ES-I3 (cell line): ENCODE measurements at regions not wholly inside any gene's neighbourhood (a gene's known extent, or its start where the extent isn't known, plus 50 kb on each side); places are given as distances from the start of the nearest gene placed in this dataset.

Experiments used
- H3K36me3 ChIP-seq: 2 replicates; pipeline ENCODE4 v1.6.1; 2013; ENCODE audit warnings: mild to moderate bottlenecking, low read length, control low read depth, moderate library complexity; ENCODE audit not compliant: insufficient read depth
- H3K4me1 ChIP-seq: 2 replicates; pipeline ENCODE4 v1.6.1; 2013; ENCODE audit warnings: mild to moderate bottlenecking, control low read depth, low read length; ENCODE audit not compliant: insufficient read depth
- H3K9ac ChIP-seq: 2 replicates; pipeline ENCODE4 v1.6.1; 2013; ENCODE audit warnings: low read depth, mild to moderate bottlenecking, low read length, moderate library complexity
- H3K9me3 ChIP-seq: 2 replicates; pipeline ENCODE4 v1.6.1; 2013; ENCODE audit warnings: mild to moderate bottlenecking, low read length, moderate library complexity; ENCODE audit not compliant: control insufficient read depth, insufficient read depth

GRCh38 chr9:86771420-86771819 is 175.9 kb downstream of the GAS1 start:
- Histone ChIP-seq H3K9ac (no peak overlapping the region), H3K4me1 (peaks cover 9% of the 10 kb centered on the region)

GRCh38 chr9:86768709-86769108 is 178.6 kb downstream of the GAS1 start:
- Histone ChIP-seq H3K9me3 (no peaks in the 10 kb centered on the region), H3K9ac (no peak overlapping the region), H3K36me3 (no peaks in the 10 kb centered on the region), H3K4me1 (peaks cover 15% of the 10 kb centered on the region)

More at GRCh38 chr9:86771420-86771819, 175.9 kb downstream of the GAS1 start:
- Histone ChIP-seq H3K36me3 (no peaks in the 10 kb centered on the region), H3K9me3 (no peaks in the 10 kb centered on the region)

GRCh38 chr9:86768020-86768419 is 179.3 kb downstream of the GAS1 start:
- Histone ChIP-seq H3K36me3 (no peaks in the 10 kb centered on the region), H3K9ac (no peak overlapping the region), H3K4me1 (peaks cover 15% of the 10 kb centered on the region), H3K9me3 (no peaks in the 10 kb centered on the region)

- H3K36me3 ChIP-seq = no peaks in the 10 kb centered on the region
- no peaks in the 10 kb centered on the region for H3K9me3 ChIP-seq
- no peak overlapping the region for H3K9ac ChIP-seq
- H3K4me1 ChIP-seq = peaks cover 15% of the 10 kb centered on the region
Observed at GRCh38 chr9:86767373-86767772, 179.9 kb downstream of the GAS1 start.

GRCh38 chr9:86766912-86767311 is 180.4 kb downstream of the GAS1 start:
- H3K9ac ChIP-seq = no peak overlapping the region
- no peaks in the 10 kb centered on the region for H3K36me3 ChIP-seq
- no peaks in the 10 kb centered on the region for H3K9me3 ChIP-seq
- peaks cover 15% of the 10 kb centered on the region for H3K4me1 ChIP-seq

GRCh38 chr9:86766511-86766910 is 180.8 kb downstream of the GAS1 start:
- no peaks in the 10 kb centered on the region for H3K9me3 ChIP-seq
- peaks cover 15% of the 10 kb centered on the region for H3K4me1 ChIP-seq
- H3K36me3 ChIP-seq = no peaks in the 10 kb centered on the region
- H3K9ac ChIP-seq = no peak overlapping the region

- Histone ChIP-seq H3K9me3 (no peaks in the 10 kb centered on the region), H3K36me3 (no peaks in the 10 kb centered on the region), H3K4me1 (peaks cover 15% of the 10 kb centered on the region), H3K9ac (no peak overlapping the region)
Observed at GRCh38 chr9:86765746-86766430, 181.4 kb downstream of the GAS1 start.

GRCh38 chr9:86764671-86765343 is 182.5 kb downstream of the GAS1 start:
- Histone ChIP-seq H3K4me1 (peaks cover 15% of the 10 kb centered on the region), H3K36me3 (no peaks in the 10 kb centered on the region), H3K9ac (no peak overlapping the region), H3K9me3 (no peaks in the 10 kb centered on the region)

- peaks cover 15% of the 10 kb centered on the region for H3K4me1 ChIP-seq
- no peaks in the 10 kb centered on the region for H3K36me3 ChIP-seq
- H3K9ac ChIP-seq = no peak overlapping the region
- no peaks in the 10 kb centered on the region for H3K9me3 ChIP-seq
Observed at GRCh38 chr9:86764221-86764624, 183.1 kb downstream of the GAS1 start.

- no peak overlapping the region for H3K9ac ChIP-seq
- peaks cover 15% of the 10 kb centered on the region for H3K4me1 ChIP-seq
Observed at GRCh38 chr9:86763791-86764190, 183.5 kb downstream of the GAS1 start.

GRCh38 chr9:86757382-86757720 is 190.0 kb downstream of the GAS1 start:
- Histone ChIP-seq H3K4me1 (no peaks in the 10 kb centered on the region), H3K36me3 (no peaks in the 10 kb centered on the region), H3K9me3 (no peaks in the 10 kb centered on the region), H3K9ac (no peak overlapping the region)

More at GRCh38 chr9:86763791-86764190, 183.5 kb downstream of the GAS1 start:
- H3K9me3 ChIP-seq = no peaks in the 10 kb centered on the region
- no peaks in the 10 kb centered on the region for H3K36me3 ChIP-seq

- no peaks in the 10 kb centered on the region for H3K36me3 ChIP-seq
- no peaks in the 10 kb centered on the region for H3K4me1 ChIP-seq
- no peaks in the 10 kb centered on the region for H3K9me3 ChIP-seq
- H3K9ac ChIP-seq = no peak overlapping the region
Observed at GRCh38 chr9:86756576-86757381, 190.5 kb downstream of the GAS1 start.

- Histone ChIP-seq H3K36me3 (no peaks in the 10 kb centered on the region), H3K4me1 (no peaks in the 10 kb centered on the region), H3K9me3 (no peaks in the 10 kb centered on the region), H3K9ac (no peak overlapping the region)
Observed at GRCh38 chr9:86755561-86755941, 191.8 kb downstream of the GAS1 start.

- Histone ChIP-seq H3K9me3 (no peaks in the 10 kb centered on the region), H3K36me3 (no peaks in the 10 kb centered on the region), H3K4me1 (no peaks in the 10 kb centered on the region), H3K9ac (no peak overlapping the region)
Observed at GRCh38 chr9:86754581-86755560, 192.4 kb downstream of the GAS1 start.
